ENCODE measurements at regions not wholly inside any gene's neighbourhood (a gene's known extent, or its start where the extent isn't known, plus 50 kb on each side); places are given as distances from the start of the nearest gene placed in this dataset.
A peak's percentile ranks its signal among the peaks of the same experiment; 100 is the strongest.

- Mint-ChIP-seq H3K27ac (ENCODE audit: unreplicated experiment) (peak overlapping the region; percentile 75), H3K36me3 (ENCODE audit: unreplicated experiment) (no peaks in the 10 kb centered on the region), H3K4me3 (ENCODE audit: unreplicated experiment) (no peak overlapping the region), H3K9me3 (ENCODE audit: unreplicated experiment) (no peaks in the 10 kb centered on the region), H3K27me3 (ENCODE audit: unreplicated experiment) (no peaks in the 10 kb centered on the region), H3K4me1 (ENCODE audit: unreplicated experiment) (peaks cover 33% of the 10 kb centered on the region)
- TF ChIP-seq, protein P1, sequence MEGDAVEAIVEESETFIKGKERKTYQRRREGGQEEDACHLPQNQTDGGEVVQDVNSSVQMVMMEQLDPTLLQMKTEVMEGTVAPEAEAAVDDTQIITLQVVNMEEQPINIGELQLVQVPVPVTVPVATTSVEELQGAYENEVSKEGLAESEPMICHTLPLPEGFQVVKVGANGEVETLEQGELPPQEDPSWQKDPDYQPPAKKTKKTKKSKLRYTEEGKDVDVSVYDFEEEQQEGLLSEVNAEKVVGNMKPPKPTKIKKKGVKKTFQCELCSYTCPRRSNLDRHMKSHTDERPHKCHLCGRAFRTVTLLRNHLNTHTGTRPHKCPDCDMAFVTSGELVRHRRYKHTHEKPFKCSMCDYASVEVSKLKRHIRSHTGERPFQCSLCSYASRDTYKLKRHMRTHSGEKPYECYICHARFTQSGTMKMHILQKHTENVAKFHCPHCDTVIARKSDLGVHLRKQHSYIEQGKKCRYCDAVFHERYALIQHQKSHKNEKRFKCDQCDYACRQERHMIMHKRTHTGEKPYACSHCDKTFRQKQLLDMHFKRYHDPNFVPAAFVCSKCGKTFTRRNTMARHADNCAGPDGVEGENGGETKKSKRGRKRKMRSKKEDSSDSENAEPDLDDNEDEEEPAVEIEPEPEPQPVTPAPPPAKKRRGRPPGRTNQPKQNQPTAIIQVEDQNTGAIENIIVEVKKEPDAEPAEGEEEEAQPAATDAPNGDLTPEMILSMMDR (IDR thresholded peaks at IDR 0.05), result no peak
- DNase-seq (ENCODE audit: extremely low spot score, unreplicated experiment), result peak; percentile 87
These were observed 136.3 kb upstream of the SLC39A10 start for GRCh38 chr2:195520671-195521155.

GRCh38 chr2:195515551-195515950 lies 141.5 kb upstream of the SLC39A10 start:
- no peak overlapping the region for H3K27ac Mint-ChIP-seq (ENCODE audit: unreplicated experiment)
- TF ChIP-seq, protein P1 (IDR thresholded peaks at IDR 0.05), result no peak
- no peaks in the 10 kb centered on the region for H3K9me3 Mint-ChIP-seq (ENCODE audit: unreplicated experiment)
- H3K27me3 Mint-ChIP-seq (ENCODE audit: unreplicated experiment), result no peaks in the 10 kb centered on the region
- peaks cover 12% of the 10 kb centered on the region for H3K4me1 Mint-ChIP-seq (ENCODE audit: unreplicated experiment)
- DNase-seq (ENCODE audit: extremely low spot score, unreplicated experiment), result no peak
- no peak overlapping the region for H3K4me3 Mint-ChIP-seq (ENCODE audit: unreplicated experiment)
- no peaks in the 10 kb centered on the region for H3K36me3 Mint-ChIP-seq (ENCODE audit: unreplicated experiment)

DNA sequence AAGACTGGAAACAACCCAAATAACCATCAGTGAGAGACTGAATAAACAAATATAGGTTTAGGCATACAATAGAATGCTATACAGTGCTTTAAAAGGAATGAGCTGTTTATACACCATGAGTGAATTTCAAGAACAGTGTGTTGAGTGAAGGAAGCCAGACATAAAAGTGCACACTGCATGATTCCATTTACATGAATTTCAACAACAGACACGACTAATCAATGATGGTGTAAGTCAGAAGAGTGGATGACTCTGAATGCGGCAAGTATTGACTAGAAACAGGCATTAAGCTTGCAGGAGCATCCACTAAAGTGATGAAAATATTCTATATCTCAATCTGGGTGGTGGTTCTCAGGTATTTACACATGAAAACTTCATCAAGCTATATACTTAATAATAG lies 142.7 kb upstream of the SLC39A10 start:
- Mint-ChIP-seq H3K27me3 (ENCODE audit: unreplicated experiment) (peaks cover 3% of the 10 kb centered on the region), H3K4me1 (ENCODE audit: unreplicated experiment) (peaks cover 2% of the 10 kb centered on the region)
- DNase-seq (ENCODE audit: extremely low spot score, unreplicated experiment), result no peak

DNA sequence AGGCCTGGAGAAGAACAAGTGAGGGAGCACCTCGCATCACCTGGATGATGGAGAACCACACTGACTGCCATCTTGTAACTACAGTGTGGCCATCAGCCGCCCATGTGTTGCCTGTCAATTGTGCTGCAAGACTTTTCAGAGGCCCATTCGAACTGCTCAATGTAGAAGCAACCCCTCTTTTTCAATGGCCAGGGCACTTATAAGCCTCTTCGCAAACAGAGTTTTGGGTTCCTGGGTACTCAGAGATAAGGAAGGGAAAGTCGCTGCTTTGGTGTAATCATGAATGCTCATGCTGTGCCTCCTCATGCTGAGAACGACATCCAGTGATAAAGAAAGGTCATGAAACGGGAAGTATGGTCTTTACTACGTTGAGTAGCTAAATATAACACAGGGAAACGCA lies 143.9 kb upstream of the SLC39A10 start:
- Mint-ChIP-seq H3K27ac (ENCODE audit: unreplicated experiment) (no peak overlapping the region), H3K9me3 (ENCODE audit: unreplicated experiment) (no peaks in the 10 kb centered on the region)

More for the DNA sequence above, 142.7 kb upstream of the SLC39A10 start:
- no peak overlapping the region for H3K4me3 Mint-ChIP-seq (ENCODE audit: unreplicated experiment)
- no peaks in the 10 kb centered on the region for H3K9me3 Mint-ChIP-seq (ENCODE audit: unreplicated experiment)
- H3K36me3 Mint-ChIP-seq (ENCODE audit: unreplicated experiment), result no peaks in the 10 kb centered on the region
- no peak overlapping the region for H3K27ac Mint-ChIP-seq (ENCODE audit: unreplicated experiment)
- TF ChIP-seq, protein P1 (IDR thresholded peaks at IDR 0.05), result no peak

GRCh38 chr2:195509551-195509950 lies 147.5 kb upstream of the SLC39A10 start:
- peaks cover 3% of the 10 kb centered on the region for H3K27me3 Mint-ChIP-seq (ENCODE audit: unreplicated experiment)

More for the DNA sequence above, 143.9 kb upstream of the SLC39A10 start:
- Mint-ChIP-seq H3K27me3 (ENCODE audit: unreplicated experiment) (peaks cover 3% of the 10 kb centered on the region), H3K4me3 (ENCODE audit: unreplicated experiment) (no peak overlapping the region), H3K36me3 (ENCODE audit: unreplicated experiment) (no peaks in the 10 kb centered on the region), H3K4me1 (ENCODE audit: unreplicated experiment) (no peaks in the 10 kb centered on the region)
- TF ChIP-seq, protein P1 (IDR thresholded peaks at IDR 0.05), result no peak
- DNase-seq (ENCODE audit: extremely low spot score, unreplicated experiment), result no peak

More at GRCh38 chr2:195509551-195509950, 147.5 kb upstream of the SLC39A10 start:
- Mint-ChIP-seq H3K27ac (ENCODE audit: unreplicated experiment) (no peak overlapping the region), H3K4me1 (ENCODE audit: unreplicated experiment) (no peaks in the 10 kb centered on the region), H3K4me3 (ENCODE audit: unreplicated experiment) (no peak overlapping the region), H3K36me3 (ENCODE audit: unreplicated experiment) (no peaks in the 10 kb centered on the region), H3K9me3 (ENCODE audit: unreplicated experiment) (peaks cover 7% of the 10 kb centered on the region)
- no peak for DNase-seq (ENCODE audit: extremely low spot score, unreplicated experiment)
- TF ChIP-seq, protein P1 (IDR thresholded peaks at IDR 0.05), result no peak

Data from osteocyte (in vitro differentiated cells).